H1 (cell line): ENCODE measurements at regions not wholly inside any gene's neighbourhood (a gene's known extent, or its start where the extent isn't known, plus 50 kb on each side); places are given as distances from the start of the nearest gene placed in this dataset.

Source experiments
- GABPA ChIP-seq: IDR thresholded peaks from 2 replicates; pipeline ENCODE4 v1.6.1; 2011; ENCODE audit warnings: mild to moderate bottlenecking, low read length, moderate library complexity, borderline replicate concordance; ENCODE audit not compliant: insufficient read depth

- TF ChIP-seq GABPA: no peak
Measured at GRCh38 chr15:31434588-31435260, 108.1 kb downstream of the KLF13 start (continued).
